ENCODE measurements at regions not wholly inside any gene's neighbourhood (a gene's known extent, or its start where the extent isn't known, plus 50 kb on each side); places are given as distances from the start of the nearest gene placed in this dataset.
"Not testable (repeated sequence)": the region's sequence is repeated elsewhere in the genome, so short reads cannot be mapped to it uniquely, and the experiment has no call there.

- Histone ChIP-seq H3K4me3 (ENCODE audit: low read length) (no peak overlapping the region), H3K4me1 (ENCODE audit: control insufficient read depth, insufficient read depth, low read length) (no peaks in the 10 kb centered on the region), H3K9ac (ENCODE audit: low read length) (no peak overlapping the region), H3K27me3 (ENCODE audit: control insufficient read depth, insufficient read depth, low read length) (no peaks in the 10 kb centered on the region), H3K27ac (ENCODE audit: low read depth, low read length) (no peak overlapping the region), H3K36me3 (ENCODE audit: control insufficient read depth, insufficient read depth, low read length) (no peaks in the 10 kb centered on the region)
Measured at GRCh38 chr1:58057826-58058225, 488.7 kb downstream of the OMA1 start.

DNA sequence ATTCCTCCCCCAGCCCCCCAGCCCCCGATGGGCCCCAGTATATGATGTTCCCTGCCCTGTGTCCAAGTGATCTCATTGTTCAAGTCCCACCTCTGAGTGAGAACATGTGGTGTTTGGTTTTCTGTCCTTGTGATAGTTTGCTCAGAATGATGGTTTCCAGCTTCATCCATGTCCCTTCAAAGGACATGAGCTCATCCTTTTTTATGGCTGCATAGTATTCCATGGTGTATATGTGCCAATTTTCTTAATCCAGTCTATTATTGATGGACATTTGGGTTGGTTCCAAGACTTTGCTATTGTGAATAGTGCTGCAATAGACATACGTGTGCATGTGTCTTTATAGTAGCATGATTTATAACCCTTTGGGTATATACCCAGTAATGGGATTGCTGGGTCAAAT, 495.3 kb downstream of the OMA1 start:
- H3K4me1 ChIP-seq (ENCODE audit: control insufficient read depth, insufficient read depth, low read length); H3K36me3 ChIP-seq (ENCODE audit: control insufficient read depth, insufficient read depth, low read length); H3K4me3 ChIP-seq (ENCODE audit: low read length); H3K27ac ChIP-seq (ENCODE audit: low read depth, low read length); H3K27me3 ChIP-seq (ENCODE audit: control insufficient read depth, insufficient read depth, low read length); H3K9ac ChIP-seq (ENCODE audit: low read length): not testable (repeated sequence)

- no peak overlapping the region for H3K27ac ChIP-seq (ENCODE audit: low read depth, low read length)
- H3K36me3 ChIP-seq (ENCODE audit: control insufficient read depth, insufficient read depth, low read length) = no peaks in the 10 kb centered on the region
- H3K4me3 ChIP-seq (ENCODE audit: low read length) = no peak overlapping the region
- H3K4me1 ChIP-seq (ENCODE audit: control insufficient read depth, insufficient read depth, low read length) = no peaks in the 10 kb centered on the region
- no peak overlapping the region for H3K9ac ChIP-seq (ENCODE audit: low read length)
- H3K27me3 ChIP-seq (ENCODE audit: control insufficient read depth, insufficient read depth, low read length) = no peaks in the 10 kb centered on the region
Measured at GRCh38 chr1:58047265-58047858, 499.2 kb downstream of the OMA1 start.

DNA sequence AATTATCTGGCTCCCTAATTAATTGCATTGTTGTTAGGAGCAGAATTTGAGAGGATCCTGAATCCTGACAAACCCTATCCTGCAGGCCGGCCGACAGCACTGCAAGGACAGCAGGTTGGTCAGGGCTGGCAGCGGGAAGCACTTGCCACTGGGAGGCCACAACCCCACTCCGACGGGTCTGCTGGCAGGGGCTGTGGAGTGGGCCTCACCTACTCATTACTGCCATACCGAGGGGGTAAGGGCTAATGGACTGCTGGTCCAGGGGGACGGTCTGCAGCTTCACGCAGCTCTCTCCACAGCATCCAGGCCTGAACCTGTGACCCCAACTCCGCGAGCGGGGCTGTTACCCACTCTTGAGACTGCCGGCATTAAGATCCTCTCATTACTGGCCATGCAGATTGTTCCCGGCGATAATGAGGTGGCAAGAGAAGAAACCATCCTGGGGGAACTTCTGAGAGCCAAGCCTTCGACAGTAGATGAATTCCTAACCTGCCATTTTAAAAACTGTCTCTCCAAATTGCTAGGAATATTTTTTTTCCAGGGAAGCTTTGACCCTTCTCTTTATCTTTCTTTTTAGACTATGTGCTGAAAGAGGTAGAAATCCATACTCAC, 501.3 kb downstream of the OMA1 start:
- Histone ChIP-seq H3K4me1 (ENCODE audit: control insufficient read depth, insufficient read depth, low read length) (no peaks in the 10 kb centered on the region), H3K27me3 (ENCODE audit: control insufficient read depth, insufficient read depth, low read length) (no peaks in the 10 kb centered on the region), H3K36me3 (ENCODE audit: control insufficient read depth, insufficient read depth, low read length) (no peaks in the 10 kb centered on the region)

GRCh38 chr1:58041621-58042020, 504.9 kb downstream of the OMA1 start:
- Histone ChIP-seq H3K4me1 (ENCODE audit: control insufficient read depth, insufficient read depth, low read length) (no peaks in the 10 kb centered on the region), H3K36me3 (ENCODE audit: control insufficient read depth, insufficient read depth, low read length) (no peaks in the 10 kb centered on the region), H3K4me3 (ENCODE audit: low read length) (no peak overlapping the region), H3K9ac (ENCODE audit: low read length) (no peak overlapping the region), H3K27me3 (ENCODE audit: control insufficient read depth, insufficient read depth, low read length) (no peaks in the 10 kb centered on the region), H3K27ac (ENCODE audit: low read depth, low read length) (no peak overlapping the region)

More for the DNA sequence above, 501.3 kb downstream of the OMA1 start:
- Histone ChIP-seq H3K4me3 (ENCODE audit: low read length) (no peak overlapping the region), H3K27ac (ENCODE audit: low read depth, low read length) (no peak overlapping the region), H3K9ac (ENCODE audit: low read length) (no peak overlapping the region)

DNA sequence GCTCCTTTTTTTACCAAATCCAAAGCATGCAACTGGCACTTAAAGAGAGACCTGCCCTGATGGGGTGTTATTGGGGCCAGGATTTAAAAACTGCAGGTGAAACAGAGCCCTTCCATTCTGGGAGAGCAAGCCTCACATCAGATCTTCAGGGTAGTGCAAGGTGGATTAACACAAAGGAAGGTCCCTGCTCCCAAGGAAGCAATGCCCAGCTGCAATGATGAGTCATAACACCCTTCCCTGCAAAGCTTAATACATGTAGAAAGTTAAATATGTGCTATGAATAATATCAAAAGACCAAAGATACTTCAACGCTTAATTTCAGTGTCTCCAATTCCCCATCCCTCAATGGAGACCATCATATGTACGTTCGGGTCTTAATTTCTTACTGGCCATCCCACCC, 508.0 kb downstream of the OMA1 start:
- Histone ChIP-seq H3K4me1 (ENCODE audit: control insufficient read depth, insufficient read depth, low read length) (no peaks in the 10 kb centered on the region), H3K36me3 (ENCODE audit: control insufficient read depth, insufficient read depth, low read length) (no peaks in the 10 kb centered on the region), H3K4me3 (ENCODE audit: low read length) (no peak overlapping the region), H3K27ac (ENCODE audit: low read depth, low read length) (no peak overlapping the region), H3K27me3 (ENCODE audit: control insufficient read depth, insufficient read depth, low read length) (no peaks in the 10 kb centered on the region), H3K9ac (ENCODE audit: low read length) (no peak overlapping the region)

DNA sequence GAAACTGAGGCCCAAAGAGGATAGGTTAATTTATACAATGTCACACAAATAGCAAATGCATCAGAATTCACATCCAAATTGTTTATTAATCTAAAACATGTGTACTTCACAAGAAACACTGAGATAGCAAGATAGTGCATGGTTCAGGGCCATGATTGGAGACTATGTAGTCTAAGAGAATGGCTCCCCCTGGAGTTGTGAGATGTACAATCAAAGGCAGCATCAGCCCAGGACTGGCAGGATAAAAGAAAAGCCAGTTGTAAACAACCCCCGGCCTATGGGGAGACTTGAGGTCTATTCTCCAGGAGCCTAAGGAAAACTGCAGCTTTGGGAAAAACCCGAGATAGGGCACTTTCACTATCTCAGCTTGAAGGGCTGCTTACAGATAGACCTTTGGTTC, 511.0 kb downstream of the OMA1 start:
- Histone ChIP-seq H3K27me3 (ENCODE audit: control insufficient read depth, insufficient read depth, low read length) (no peaks in the 10 kb centered on the region), H3K36me3 (ENCODE audit: control insufficient read depth, insufficient read depth, low read length) (no peaks in the 10 kb centered on the region), H3K4me1 (ENCODE audit: control insufficient read depth, insufficient read depth, low read length) (no peaks in the 10 kb centered on the region), H3K9ac (ENCODE audit: low read length) (no peak overlapping the region), H3K4me3 (ENCODE audit: low read length) (no peak overlapping the region), H3K27ac (ENCODE audit: low read depth, low read length) (no peak overlapping the region)

DNA sequence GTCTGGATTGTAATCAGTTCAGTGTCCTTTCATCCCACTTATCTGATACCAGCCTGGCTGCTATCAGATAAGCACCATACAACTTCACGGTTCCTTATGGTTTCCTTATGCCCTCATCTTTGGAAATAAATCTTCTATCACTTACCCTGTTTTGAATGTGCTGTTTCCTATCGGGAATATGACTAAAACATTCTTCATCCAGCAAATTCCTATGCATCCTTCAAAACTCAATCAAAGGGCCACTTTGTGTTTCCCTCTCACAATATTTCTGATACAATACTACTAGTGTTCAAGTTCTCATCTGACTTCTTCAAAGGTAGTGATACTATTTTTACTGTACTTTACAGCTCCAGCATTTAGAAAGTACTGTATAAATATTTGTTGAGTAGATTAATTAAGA, 513.2 kb downstream of the OMA1 start:
- no peaks in the 10 kb centered on the region for H3K36me3 ChIP-seq (ENCODE audit: control insufficient read depth, insufficient read depth, low read length)
- H3K9ac ChIP-seq (ENCODE audit: low read length) = no peak overlapping the region
- H3K27ac ChIP-seq (ENCODE audit: low read depth, low read length) = no peak overlapping the region
- no peaks in the 10 kb centered on the region for H3K4me1 ChIP-seq (ENCODE audit: control insufficient read depth, insufficient read depth, low read length)
- no peak overlapping the region for H3K4me3 ChIP-seq (ENCODE audit: low read length)
- no peaks in the 10 kb centered on the region for H3K27me3 ChIP-seq (ENCODE audit: control insufficient read depth, insufficient read depth, low read length)

GRCh38 chr1:58032611-58033073, 513.9 kb downstream of the OMA1 start:
- no peak overlapping the region for H3K4me3 ChIP-seq (ENCODE audit: low read length)
- H3K4me1 ChIP-seq (ENCODE audit: control insufficient read depth, insufficient read depth, low read length) = no peaks in the 10 kb centered on the region
- H3K9ac ChIP-seq (ENCODE audit: low read length) = no peak overlapping the region
- no peaks in the 10 kb centered on the region for H3K36me3 ChIP-seq (ENCODE audit: control insufficient read depth, insufficient read depth, low read length)
- H3K27me3 ChIP-seq (ENCODE audit: control insufficient read depth, insufficient read depth, low read length) = no peaks in the 10 kb centered on the region
- H3K27ac ChIP-seq (ENCODE audit: low read depth, low read length) = no peak overlapping the region

DNA sequence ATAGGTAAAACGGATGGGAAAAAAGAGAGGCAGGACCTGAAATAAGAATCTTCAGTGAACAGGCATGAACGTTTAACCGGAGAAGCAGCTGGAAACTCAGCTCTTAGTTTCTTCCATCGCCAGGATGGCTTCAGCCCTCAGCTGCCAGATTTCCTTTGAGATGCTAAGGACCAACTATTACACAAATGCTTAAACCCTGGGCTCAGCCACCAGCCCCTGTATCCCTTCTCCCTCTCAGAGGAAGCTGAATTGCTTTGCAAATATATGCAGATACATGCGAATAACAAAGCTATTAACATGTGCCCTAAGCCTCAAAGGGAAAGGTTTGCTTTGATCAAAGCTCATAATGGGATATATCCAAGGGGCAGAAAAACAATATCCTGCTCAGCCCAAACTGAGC, 515.1 kb downstream of the OMA1 start:
- H3K27ac ChIP-seq (ENCODE audit: low read depth, low read length) = no peak overlapping the region
- H3K27me3 ChIP-seq (ENCODE audit: control insufficient read depth, insufficient read depth, low read length) = no peaks in the 10 kb centered on the region
- no peaks in the 10 kb centered on the region for H3K36me3 ChIP-seq (ENCODE audit: control insufficient read depth, insufficient read depth, low read length)
- no peaks in the 10 kb centered on the region for H3K4me1 ChIP-seq (ENCODE audit: control insufficient read depth, insufficient read depth, low read length)
- H3K4me3 ChIP-seq (ENCODE audit: low read length) = no peak overlapping the region
- no peak overlapping the region for H3K9ac ChIP-seq (ENCODE audit: low read length)

DNA sequence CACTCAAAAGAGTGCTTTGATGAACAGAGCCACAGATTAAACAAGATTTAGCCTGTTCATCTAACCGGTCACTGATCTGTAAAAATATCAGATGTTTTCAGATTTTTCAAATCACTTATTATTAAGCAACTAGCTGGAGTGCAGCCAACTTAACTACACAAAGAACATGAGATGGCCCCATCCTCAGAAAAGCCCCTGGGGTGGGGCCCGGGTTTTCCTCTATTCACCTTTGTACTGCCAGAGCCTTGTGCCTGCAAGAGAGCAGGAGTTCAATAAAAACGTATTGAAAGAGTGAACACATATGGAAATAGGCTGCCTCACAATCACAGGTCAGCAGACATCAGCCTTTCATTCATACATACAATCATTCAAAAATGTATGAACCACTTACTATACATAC, 516.1 kb downstream of the OMA1 start:
- H3K36me3 ChIP-seq (ENCODE audit: control insufficient read depth, insufficient read depth, low read length) = no peaks in the 10 kb centered on the region
- H3K27ac ChIP-seq (ENCODE audit: low read depth, low read length) = no peak overlapping the region
- no peak overlapping the region for H3K9ac ChIP-seq (ENCODE audit: low read length)
- H3K4me1 ChIP-seq (ENCODE audit: control insufficient read depth, insufficient read depth, low read length) = no peaks in the 10 kb centered on the region
- no peaks in the 10 kb centered on the region for H3K27me3 ChIP-seq (ENCODE audit: control insufficient read depth, insufficient read depth, low read length)
- H3K4me3 ChIP-seq (ENCODE audit: low read length) = no peak overlapping the region

GRCh38 chr1:58017641-58018040, 528.9 kb downstream of the OMA1 start:
- Histone ChIP-seq H3K4me3 (ENCODE audit: low read length) (no peak overlapping the region), H3K36me3 (ENCODE audit: control insufficient read depth, insufficient read depth, low read length) (no peaks in the 10 kb centered on the region), H3K9ac (ENCODE audit: low read length) (no peak overlapping the region), H3K27ac (ENCODE audit: low read depth, low read length) (no peak overlapping the region), H3K27me3 (ENCODE audit: control insufficient read depth, insufficient read depth, low read length) (no peaks in the 10 kb centered on the region), H3K4me1 (ENCODE audit: control insufficient read depth, insufficient read depth, low read length) (no peaks in the 10 kb centered on the region)

GRCh38 chr1:58013237-58013636, 533.3 kb downstream of the OMA1 start:
- Histone ChIP-seq H3K27ac (ENCODE audit: low read depth, low read length) (no peak overlapping the region), H3K36me3 (ENCODE audit: control insufficient read depth, insufficient read depth, low read length) (no peaks in the 10 kb centered on the region), H3K27me3 (ENCODE audit: control insufficient read depth, insufficient read depth, low read length) (no peaks in the 10 kb centered on the region), H3K4me3 (ENCODE audit: low read length) (no peak overlapping the region), H3K9ac (ENCODE audit: low read length) (no peak overlapping the region), H3K4me1 (ENCODE audit: control insufficient read depth, insufficient read depth, low read length) (no peaks in the 10 kb centered on the region)

Data from rectal smooth muscle tissue (tissue), 1 donor.